A673 (cell line): ENCODE measurements at regions not wholly inside any gene's neighbourhood (a gene's known extent, or its start where the extent isn't known, plus 50 kb on each side); places are given as distances from the start of the nearest gene placed in this dataset.

ENCODE experiments used
- BruUV-seq: library from RNA; stranded (reverse); fragments of 400-500 nt; replicated peaks from 2 replicates; lab custom pipeline; 2021; lab: Mats Ljungman, UMichigan
- CTCF ChIA-PET: fragments of 300-600 bp; sonication (Branson Sonifier 250); formaldehyde crosslinking; loops from one replicate; lab custom pipeline; 2022; ENCODE audit warnings: antibody characterized with exemption; lab: Charles Lee
- POLR2A ChIA-PET: fragments of 300-600 bp; sonication (Branson Sonifier 250); formaldehyde crosslinking; loops from one replicate; lab custom pipeline; 2022; ENCODE audit warnings: antibody characterized with exemption; ENCODE audit not compliant: low non-redundant PET; lab: Charles Lee
- DNase-seq: peaks from one replicate; pipeline ENCODE4 v3.0.0-alpha.2; 2015; ENCODE audit warnings: low spot score
- H3K27ac ChIP-seq: fragments of 200-600 bp; sonication (generic); 2 replicates; pipeline ENCODE4 v1.5.1; 2016; ENCODE audit warnings: mixed run types, low read depth, mild to moderate bottlenecking, mixed read lengths, antibody characterized with exemption, low read length; ENCODE audit not compliant: poor library complexity, severe bottlenecking
- H3K27me3 ChIP-seq: fragments of 200-600 bp; sonication (generic); replicated peaks from 2 replicates; pipeline ENCODE4 v1.6.1; 2017; ENCODE audit warnings: mixed run types, low read depth, mild to moderate bottlenecking, mixed read lengths, antibody characterized with exemption, low read length; ENCODE audit not compliant: insufficient read depth, poor library complexity
- H3K36me3 ChIP-seq: fragments of 200-600 bp; sonication (generic); 2 replicates; pipeline ENCODE4 v1.6.1; 2016; ENCODE audit warnings: mixed run types, mild to moderate bottlenecking, mixed read lengths, antibody characterized with exemption, low read length; ENCODE audit not compliant: insufficient read depth, poor library complexity, severe bottlenecking
- H3K4me1 ChIP-seq: fragments of 200-600 bp; sonication (generic); 2 replicates; pipeline ENCODE4 v1.6.1; 2017; ENCODE audit warnings: mixed run types, mild to moderate bottlenecking, mixed read lengths, antibody characterized with exemption, low read length; ENCODE audit not compliant: insufficient read depth, poor library complexity, severe bottlenecking
- H3K4me3 ChIP-seq: fragments of 200-600 bp; sonication (generic); 2 replicates; pipeline ENCODE4 v1.5.1; 2016; ENCODE audit warnings: low read depth, mixed run types, mild to moderate bottlenecking, mixed read lengths, low read length; ENCODE audit not compliant: poor library complexity, severe bottlenecking
- H3K9me3 ChIP-seq: fragments of 200-600 bp; sonication (generic); 2 replicates; pipeline ENCODE4 v1.6.1; 2016; ENCODE audit warnings: mixed run types, low read depth, mild to moderate bottlenecking, mixed read lengths, antibody characterized with exemption, low read length; ENCODE audit not compliant: poor library complexity, severe bottlenecking
- EZH2 ChIP-seq: fragments of 200-600 bp; sonication (generic); IDR thresholded peaks from 2 replicates; pipeline ENCODE4 v1.6.1; 2017; ENCODE audit warnings: borderline replicate concordance, low read depth, mild to moderate bottlenecking, mixed read lengths, antibody characterized with exemption, low read length; ENCODE audit not compliant: poor library complexity, severe bottlenecking
- intact Hi-C: fragments of 100-400 bp; cut with micrococcal nuclease; formaldehyde crosslinking; loops from one replicate; pipeline ENCODE4 v1.10.0; 2022; ENCODE audit not compliant: unreplicated experiment
- TF ChIP-seq, protein P1 (sequence below): fragments of 300-800, 200-600 bp; sonication (generic); conservative IDR thresholded peaks from 2 replicates; pipeline ENCODE4 v1.5.1; 2017; ENCODE audit warnings: low read depth, mild to moderate bottlenecking, antibody characterized with exemption, low read length, moderate library complexity, mixed read lengths

DNA sequence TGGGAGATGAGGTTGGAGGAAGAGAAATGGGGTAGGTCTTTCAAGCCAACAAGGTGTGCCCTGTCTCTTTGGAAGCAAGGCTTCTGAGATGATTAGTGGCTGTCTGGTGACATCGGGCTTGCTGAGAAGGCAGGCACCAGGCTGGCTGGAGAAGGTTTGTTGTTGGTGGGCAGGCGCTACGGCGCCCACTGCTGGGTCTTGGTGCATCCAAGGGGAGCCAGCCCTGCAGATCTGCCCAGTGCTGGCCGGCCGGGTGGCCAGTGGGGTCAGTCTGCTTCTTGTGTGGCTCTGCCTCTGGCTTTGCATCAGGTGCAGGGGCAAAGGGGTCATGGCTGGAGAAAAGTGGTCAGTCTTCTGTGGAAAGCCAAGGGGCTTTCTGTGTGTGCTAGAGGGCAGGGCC lies 126.2 kb downstream of the TLR5 start:
- no TSS peak for BruUV-seq
- H3K4me3 ChIP-seq: no peak overlapping the region
- POLR2A ChIA-PET: no interaction called here

DNA sequence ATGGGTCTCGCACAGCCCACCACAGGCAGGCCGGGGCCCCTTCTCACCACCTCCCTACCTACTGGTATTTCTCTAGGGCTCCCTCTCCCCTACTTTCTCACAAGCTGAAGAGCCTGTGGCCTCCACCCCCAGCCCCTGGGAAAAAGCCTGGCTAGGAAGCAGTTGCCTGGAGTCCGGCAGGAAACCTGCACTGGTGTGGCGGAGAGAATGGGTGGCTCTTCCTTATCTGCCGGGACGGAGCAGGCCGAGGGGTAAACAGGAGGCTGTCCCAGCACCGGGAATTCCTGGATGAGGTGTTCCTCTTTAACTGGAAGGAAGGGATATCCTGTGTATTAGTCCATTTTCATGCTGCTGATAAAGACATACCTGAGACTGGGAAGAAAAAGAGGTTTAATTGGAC lies 125.8 kb downstream of the TLR5 start:
- CTCF ChIA-PET: no interaction called here
- H3K4me3 ChIP-seq: no peak overlapping the region
- H3K36me3 ChIP-seq: no peaks in the 10 kb centered on the region
- intact Hi-C loops: loop anchor here (1.0 kb wide), 1 partner anchor 12 kb away; no protein-coding TSS in a partner anchor
- no peak for TF ChIP-seq EZH2
- TF ChIP-seq, protein P1, sequence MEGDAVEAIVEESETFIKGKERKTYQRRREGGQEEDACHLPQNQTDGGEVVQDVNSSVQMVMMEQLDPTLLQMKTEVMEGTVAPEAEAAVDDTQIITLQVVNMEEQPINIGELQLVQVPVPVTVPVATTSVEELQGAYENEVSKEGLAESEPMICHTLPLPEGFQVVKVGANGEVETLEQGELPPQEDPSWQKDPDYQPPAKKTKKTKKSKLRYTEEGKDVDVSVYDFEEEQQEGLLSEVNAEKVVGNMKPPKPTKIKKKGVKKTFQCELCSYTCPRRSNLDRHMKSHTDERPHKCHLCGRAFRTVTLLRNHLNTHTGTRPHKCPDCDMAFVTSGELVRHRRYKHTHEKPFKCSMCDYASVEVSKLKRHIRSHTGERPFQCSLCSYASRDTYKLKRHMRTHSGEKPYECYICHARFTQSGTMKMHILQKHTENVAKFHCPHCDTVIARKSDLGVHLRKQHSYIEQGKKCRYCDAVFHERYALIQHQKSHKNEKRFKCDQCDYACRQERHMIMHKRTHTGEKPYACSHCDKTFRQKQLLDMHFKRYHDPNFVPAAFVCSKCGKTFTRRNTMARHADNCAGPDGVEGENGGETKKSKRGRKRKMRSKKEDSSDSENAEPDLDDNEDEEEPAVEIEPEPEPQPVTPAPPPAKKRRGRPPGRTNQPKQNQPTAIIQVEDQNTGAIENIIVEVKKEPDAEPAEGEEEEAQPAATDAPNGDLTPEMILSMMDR: no peak
- no TSS peak for BruUV-seq
- H3K27me3 ChIP-seq: no peaks in the 10 kb centered on the region
- H3K9me3 ChIP-seq: no peaks in the 10 kb centered on the region
- POLR2A ChIA-PET: no interaction called here
- H3K27ac ChIP-seq: no peak overlapping the region
- DNase-seq: no peak
- H3K4me1 ChIP-seq: peaks cover 4% of the 10 kb centered on the region

More for the DNA sequence above, 126.2 kb downstream of the TLR5 start:
- TF ChIP-seq EZH2: no peak
- TF ChIP-seq, protein P1: no peak
- CTCF ChIA-PET: no interaction called here
- Histone ChIP-seq H3K27ac (no peak overlapping the region), H3K27me3 (no peaks in the 10 kb centered on the region), H3K36me3 (no peaks in the 10 kb centered on the region), H3K9me3 (no peaks in the 10 kb centered on the region), H3K4me1 (peaks cover under 1% of the 10 kb centered on the region)
- DNase-seq: no peak
- intact Hi-C loops: loop anchor here (1.0 kb wide), 1 partner anchor 12 kb away; no protein-coding TSS in a partner anchor

DNA sequence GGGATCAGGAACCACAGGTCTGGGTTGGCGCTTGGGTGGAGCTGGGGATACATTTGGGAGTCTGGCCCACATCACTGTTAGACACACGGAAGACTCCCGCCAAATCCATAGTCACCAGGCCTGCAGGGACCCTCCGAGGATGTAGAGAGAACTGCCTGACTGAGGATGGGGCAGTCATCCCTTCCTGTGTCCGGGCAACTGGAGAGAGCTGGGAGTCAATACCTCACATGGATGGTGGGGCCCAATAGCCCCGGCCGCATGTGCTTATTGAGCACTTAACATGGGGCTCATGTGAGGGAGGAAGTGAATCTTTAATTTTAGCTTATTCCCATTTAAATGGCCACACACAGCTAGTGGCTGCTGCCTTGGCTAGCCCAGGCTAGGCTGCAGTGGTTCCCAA lies 124.5 kb downstream of the TLR5 start:
- Histone ChIP-seq H3K27me3 (no peaks in the 10 kb centered on the region), H3K9me3 (no peaks in the 10 kb centered on the region), H3K4me3 (no peak overlapping the region), H3K4me1 (peaks cover 16% of the 10 kb centered on the region), H3K27ac (no peak overlapping the region), H3K36me3 (no peaks in the 10 kb centered on the region)
- no peak for TF ChIP-seq EZH2
- TF ChIP-seq, protein P1: no peak
- intact Hi-C loops: no loop called here
- no peak for DNase-seq
- no TSS peak for BruUV-seq
- ChIA-PET CTCF (no interaction called here), POLR2A (no interaction called here)
